SK-N-SH (cell line): ENCODE measurements at regions not wholly inside any gene's neighbourhood (a gene's known extent, or its start where the extent isn't known, plus 50 kb on each side); places are given as distances from the start of the nearest gene placed in this dataset.

ENCODE experiments used
- CHD2 ChIP-seq: fragments of 150-350 bp; IDR thresholded peaks from 2 replicates; pipeline ENCODE4 v1.6.1; 2018; ENCODE audit warnings: low read length; ENCODE audit not compliant: partially characterized antibody
- EP300 ChIP-seq, 2 experiments: IDR thresholded peaks; 2 replicates each; pipeline versions ENCODE4 v1.4.0 to v1.6.1; 2012; ENCODE audit warnings: borderline replicate concordance in 1 of 2, low read depth in 1 of 2, low read length in 1 of 2
- POLR2AphosphoS5 ChIP-seq: IDR thresholded peaks from 2 replicates; pipeline ENCODE4 v1.6.1; 2012; ENCODE audit warnings: low read depth, low read length
- SIN3A ChIP-seq: IDR thresholded peaks from 2 replicates; pipeline ENCODE4 v1.6.1; 2012; ENCODE audit warnings: low read depth, mild to moderate bottlenecking, low read length, moderate library complexity, borderline replicate concordance
- TF ChIP-seq, protein P1 (sequence below): fragments of 200-600 bp; sonication (generic); IDR thresholded peaks from 2 replicates; pipeline ENCODE4 v1.6.1; 2017; ENCODE audit warnings: antibody characterized with exemption, mild to moderate bottlenecking, moderate library complexity

DNA sequence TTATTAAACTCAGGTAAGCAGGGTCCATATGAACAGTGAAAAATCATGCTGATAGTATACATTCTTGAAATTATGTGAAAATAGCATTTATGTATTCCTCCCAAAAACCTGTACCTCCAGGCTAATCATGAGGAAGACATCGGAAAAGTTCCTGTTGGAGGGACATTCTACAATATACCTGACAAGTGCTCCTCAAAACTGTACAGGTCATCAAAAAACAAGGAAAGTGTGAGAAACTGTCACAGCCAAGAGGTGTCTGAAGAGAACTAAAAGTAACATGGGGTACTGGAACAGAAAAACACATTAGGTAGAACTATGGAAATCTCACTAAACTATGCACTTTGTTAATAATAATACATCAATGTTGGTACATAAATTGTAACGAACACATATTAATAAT, 326.7 kb downstream of the CRPPA start:
- TF ChIP-seq, protein P1, sequence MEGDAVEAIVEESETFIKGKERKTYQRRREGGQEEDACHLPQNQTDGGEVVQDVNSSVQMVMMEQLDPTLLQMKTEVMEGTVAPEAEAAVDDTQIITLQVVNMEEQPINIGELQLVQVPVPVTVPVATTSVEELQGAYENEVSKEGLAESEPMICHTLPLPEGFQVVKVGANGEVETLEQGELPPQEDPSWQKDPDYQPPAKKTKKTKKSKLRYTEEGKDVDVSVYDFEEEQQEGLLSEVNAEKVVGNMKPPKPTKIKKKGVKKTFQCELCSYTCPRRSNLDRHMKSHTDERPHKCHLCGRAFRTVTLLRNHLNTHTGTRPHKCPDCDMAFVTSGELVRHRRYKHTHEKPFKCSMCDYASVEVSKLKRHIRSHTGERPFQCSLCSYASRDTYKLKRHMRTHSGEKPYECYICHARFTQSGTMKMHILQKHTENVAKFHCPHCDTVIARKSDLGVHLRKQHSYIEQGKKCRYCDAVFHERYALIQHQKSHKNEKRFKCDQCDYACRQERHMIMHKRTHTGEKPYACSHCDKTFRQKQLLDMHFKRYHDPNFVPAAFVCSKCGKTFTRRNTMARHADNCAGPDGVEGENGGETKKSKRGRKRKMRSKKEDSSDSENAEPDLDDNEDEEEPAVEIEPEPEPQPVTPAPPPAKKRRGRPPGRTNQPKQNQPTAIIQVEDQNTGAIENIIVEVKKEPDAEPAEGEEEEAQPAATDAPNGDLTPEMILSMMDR = no peak
- no peak for TF ChIP-seq EP300 (IDR thresholded peaks at IDR 0.05; ENCODE audit: borderline replicate concordance in 1 of 2, low read depth in 1 of 2, low read length in 1 of 2)
- TF ChIP-seq POLR2AphosphoS5 = no peak
- TF ChIP-seq CHD2 = no peak
- no peak for TF ChIP-seq SIN3A
